SK-N-SH treated with all-trans-retinoic acid at 6 μM for 48 hours (cell line): ENCODE measurements at regions not wholly inside any gene's neighbourhood (a gene's known extent, or its start where the extent isn't known, plus 50 kb on each side); places are given as distances from the start of the nearest gene placed in this dataset.
"Not testable (repeated sequence)": the region's sequence is repeated elsewhere in the genome, so short reads cannot be mapped to it uniquely, and the experiment has no call there.

Source experiments
- ATAC-seq: fragments of 200-7000 bp; cut with Tn5 transposase; 3 replicates; pipeline ENCODE4 v1.9.1; 2020; ENCODE audit warnings: mild to moderate bottlenecking, moderate library complexity
- ARNTL ChIP-seq: fragments of 450-650 bp; formaldehyde crosslinking; IDR thresholded peaks from 2 replicates; pipeline ENCODE4 v1.5.0; 2020; ENCODE audit warnings: low read depth, mild to moderate bottlenecking, moderate library complexity, borderline replicate concordance
- ESRRG ChIP-seq: fragments of 250-450 bp; sonication (Bioruptor Pico); IDR thresholded peaks from 2 replicates; pipeline ENCODE4 v1.6.1; 2021; ENCODE audit warnings: mild to moderate bottlenecking
- GLIS3 ChIP-seq: fragments of 250-450 bp; sonication (Bioruptor Pico); IDR thresholded peaks from 2 replicates; pipeline ENCODE4 v1.5.0; 2020; ENCODE audit warnings: mild to moderate bottlenecking, moderate library complexity
- ISL1 ChIP-seq: fragments of 250-450 bp; sonication (Bioruptor Pico); IDR thresholded peaks from 2 replicates; pipeline ENCODE4 v2.1.2; 2022; ENCODE audit warnings: mild to moderate bottlenecking, moderate library complexity
- OSR1 ChIP-seq: fragments of 250-450 bp; sonication (Bioruptor Pico); IDR thresholded peaks from 2 replicates; pipeline ENCODE4 v1.8.0; 2022; ENCODE audit warnings: moderate library complexity, mild to moderate bottlenecking, inconsistent platforms
- POU6F1 ChIP-seq: fragments of 250-450 bp; sonication (Bioruptor Pico); IDR thresholded peaks from 2 replicates; pipeline ENCODE4 v1.8.0; 2021; ENCODE audit warnings: low read depth, mild to moderate bottlenecking, moderate library complexity, borderline replicate concordance
- RARB ChIP-seq: fragments of 250-450 bp; sonication (Bioruptor Pico); IDR thresholded peaks from 2 replicates; pipeline ENCODE4 v1.8.0; 2021; ENCODE audit warnings: mild to moderate bottlenecking, moderate library complexity
- SNAI2 ChIP-seq: fragments of 250-450 bp; sonication (Bioruptor Pico); IDR thresholded peaks from 2 replicates; pipeline ENCODE4 v1.5.0; 2020; ENCODE audit warnings: mild to moderate bottlenecking, moderate library complexity
- TOX ChIP-seq: fragments of 250-450 bp; sonication (Bioruptor Pico); IDR thresholded peaks from 2 replicates; pipeline ENCODE4 v1.8.0; 2021; ENCODE audit warnings: mild to moderate bottlenecking, moderate library complexity, borderline replicate concordance
- ZC3H10 ChIP-seq: fragments of 250-450 bp; sonication (Bioruptor Pico); IDR thresholded peaks from 2 replicates; pipeline ENCODE4 v1.5.1; 2021; ENCODE audit warnings: mild to moderate bottlenecking, moderate library complexity
- ZFP3 ChIP-seq: fragments of 250-450 bp; sonication (Bioruptor Pico); IDR thresholded peaks from 2 replicates; pipeline ENCODE4 v1.5.0; 2020; ENCODE audit warnings: mild to moderate bottlenecking, moderate library complexity
- ZFP30 ChIP-seq: fragments of 450-650 bp; formaldehyde crosslinking; IDR thresholded peaks from 2 replicates; pipeline ENCODE4 v1.5.0; 2022; ENCODE audit warnings: mild to moderate bottlenecking, moderate library complexity
- ZNF565 ChIP-seq: fragments of 450-650 bp; formaldehyde crosslinking; conservative IDR thresholded peaks from 2 replicates; pipeline ENCODE4 v1.5.0; 2020; ENCODE audit warnings: low read depth, mild to moderate bottlenecking, moderate library complexity
- ZNF8 ChIP-seq: fragments of 450-650 bp; formaldehyde crosslinking; IDR thresholded peaks from 2 replicates; pipeline ENCODE4 v1.5.0; 2020; ENCODE audit warnings: mild to moderate bottlenecking, moderate library complexity
- TF ChIP-seq, protein P1 (sequence below): fragments of 250-450 bp; sonication (Bioruptor Pico); IDR thresholded peaks from 2 replicates; pipeline ENCODE4 v1.5.1; 2021; ENCODE audit warnings: mild to moderate bottlenecking, moderate library complexity
- TF ChIP-seq, protein P2 (sequence below): fragments of 250-450 bp; sonication (Bioruptor Pico); IDR thresholded peaks from 2 replicates; pipeline ENCODE4 v1.5.0; 2020; ENCODE audit warnings: mild to moderate bottlenecking, moderate library complexity
- TF ChIP-seq, protein P3 (sequence below): fragments of 250-450 bp; sonication (Bioruptor Pico); IDR thresholded peaks from 2 replicates; pipeline ENCODE4 v1.8.0; 2020; ENCODE audit warnings: mild to moderate bottlenecking, moderate library complexity, borderline replicate concordance

DNA sequence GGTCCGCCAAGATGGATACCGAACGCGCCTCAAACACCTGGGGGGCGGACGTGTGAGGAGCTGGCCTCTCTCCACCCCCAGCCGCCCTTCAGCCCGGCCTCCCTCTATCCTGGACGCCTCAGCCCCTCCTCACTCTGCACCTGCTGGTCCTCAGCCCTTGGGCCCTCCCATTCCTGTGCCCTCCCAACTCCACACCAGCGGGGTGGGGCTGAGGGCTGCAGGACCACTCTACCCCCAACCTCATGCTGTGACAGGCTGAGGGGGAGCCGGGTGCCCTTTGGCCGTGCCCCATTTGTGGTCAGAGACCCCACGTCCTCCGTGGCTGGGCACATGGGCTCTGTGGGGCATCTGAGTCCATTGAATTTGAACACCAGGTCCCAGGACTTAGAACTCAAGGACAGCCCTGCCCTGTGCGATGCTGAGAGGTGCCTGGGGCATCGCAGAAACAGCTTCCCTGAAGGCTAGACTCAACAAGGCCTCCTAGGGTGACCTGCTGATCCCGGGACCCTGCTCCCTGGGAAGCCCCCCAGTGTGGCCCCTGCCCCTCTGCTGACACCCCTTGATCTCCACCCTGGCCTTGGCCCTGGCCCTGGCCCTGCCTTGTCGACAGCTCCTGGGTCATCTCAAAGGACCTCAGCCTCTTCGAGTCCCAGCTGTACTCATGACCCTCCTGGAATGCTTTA is 82.0 kb upstream of the SFSWAP start:
- no peak for ATAC-seq
- no peak for TF ChIP-seq SNAI2 (CRISPR knock-in tag)
- no peak for TF ChIP-seq POU6F1 (CRISPR knock-in tag)
- TF ChIP-seq ZFP30 (CRISPR knock-in tag) = no peak
- TF ChIP-seq ZFP3 = no peak
- TF ChIP-seq, protein P1, sequence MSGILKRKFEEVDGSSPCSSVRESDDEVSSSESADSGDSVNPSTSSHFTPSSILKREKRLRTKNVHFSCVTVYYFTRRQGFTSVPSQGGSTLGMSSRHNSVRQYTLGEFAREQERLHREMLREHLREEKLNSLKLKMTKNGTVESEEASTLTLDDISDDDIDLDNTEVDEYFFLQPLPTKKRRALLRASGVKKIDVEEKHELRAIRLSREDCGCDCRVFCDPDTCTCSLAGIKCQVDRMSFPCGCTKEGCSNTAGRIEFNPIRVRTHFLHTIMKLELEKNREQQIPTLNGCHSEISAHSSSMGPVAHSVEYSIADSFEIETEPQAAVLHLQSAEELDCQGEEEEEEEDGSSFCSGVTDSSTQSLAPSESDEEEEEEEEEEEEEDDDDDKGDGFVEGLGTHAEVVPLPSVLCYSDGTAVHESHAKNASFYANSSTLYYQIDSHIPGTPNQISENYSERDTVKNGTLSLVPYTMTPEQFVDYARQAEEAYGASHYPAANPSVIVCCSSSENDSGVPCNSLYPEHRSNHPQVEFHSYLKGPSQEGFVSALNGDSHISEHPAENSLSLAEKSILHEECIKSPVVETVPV (CRISPR knock-in tag) = no peak
- TF ChIP-seq GLIS3 (CRISPR knock-in tag) = no peak
- TF ChIP-seq, protein P2, sequence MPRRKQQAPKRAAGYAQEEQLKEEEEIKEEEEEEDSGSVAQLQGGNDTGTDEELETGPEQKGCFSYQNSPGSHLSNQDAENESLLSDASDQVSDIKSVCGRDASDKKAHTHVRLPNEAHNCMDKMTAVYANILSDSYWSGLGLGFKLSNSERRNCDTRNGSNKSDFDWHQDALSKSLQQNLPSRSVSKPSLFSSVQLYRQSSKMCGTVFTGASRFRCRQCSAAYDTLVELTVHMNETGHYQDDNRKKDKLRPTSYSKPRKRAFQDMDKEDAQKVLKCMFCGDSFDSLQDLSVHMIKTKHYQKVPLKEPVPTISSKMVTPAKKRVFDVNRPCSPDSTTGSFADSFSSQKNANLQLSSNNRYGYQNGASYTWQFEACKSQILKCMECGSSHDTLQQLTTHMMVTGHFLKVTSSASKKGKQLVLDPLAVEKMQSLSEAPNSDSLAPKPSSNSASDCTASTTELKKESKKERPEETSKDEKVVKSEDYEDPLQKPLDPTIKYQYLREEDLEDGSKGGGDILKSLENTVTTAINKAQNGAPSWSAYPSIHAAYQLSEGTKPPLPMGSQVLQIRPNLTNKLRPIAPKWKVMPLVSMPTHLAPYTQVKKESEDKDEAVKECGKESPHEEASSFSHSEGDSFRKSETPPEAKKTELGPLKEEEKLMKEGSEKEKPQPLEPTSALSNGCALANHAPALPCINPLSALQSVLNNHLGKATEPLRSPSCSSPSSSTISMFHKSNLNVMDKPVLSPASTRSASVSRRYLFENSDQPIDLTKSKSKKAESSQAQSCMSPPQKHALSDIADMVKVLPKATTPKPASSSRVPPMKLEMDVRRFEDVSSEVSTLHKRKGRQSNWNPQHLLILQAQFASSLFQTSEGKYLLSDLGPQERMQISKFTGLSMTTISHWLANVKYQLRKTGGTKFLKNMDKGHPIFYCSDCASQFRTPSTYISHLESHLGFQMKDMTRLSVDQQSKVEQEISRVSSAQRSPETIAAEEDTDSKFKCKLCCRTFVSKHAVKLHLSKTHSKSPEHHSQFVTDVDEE = no peak
- TF ChIP-seq ZNF565 (CRISPR knock-in tag) = no peak
- TF ChIP-seq, protein P3, sequence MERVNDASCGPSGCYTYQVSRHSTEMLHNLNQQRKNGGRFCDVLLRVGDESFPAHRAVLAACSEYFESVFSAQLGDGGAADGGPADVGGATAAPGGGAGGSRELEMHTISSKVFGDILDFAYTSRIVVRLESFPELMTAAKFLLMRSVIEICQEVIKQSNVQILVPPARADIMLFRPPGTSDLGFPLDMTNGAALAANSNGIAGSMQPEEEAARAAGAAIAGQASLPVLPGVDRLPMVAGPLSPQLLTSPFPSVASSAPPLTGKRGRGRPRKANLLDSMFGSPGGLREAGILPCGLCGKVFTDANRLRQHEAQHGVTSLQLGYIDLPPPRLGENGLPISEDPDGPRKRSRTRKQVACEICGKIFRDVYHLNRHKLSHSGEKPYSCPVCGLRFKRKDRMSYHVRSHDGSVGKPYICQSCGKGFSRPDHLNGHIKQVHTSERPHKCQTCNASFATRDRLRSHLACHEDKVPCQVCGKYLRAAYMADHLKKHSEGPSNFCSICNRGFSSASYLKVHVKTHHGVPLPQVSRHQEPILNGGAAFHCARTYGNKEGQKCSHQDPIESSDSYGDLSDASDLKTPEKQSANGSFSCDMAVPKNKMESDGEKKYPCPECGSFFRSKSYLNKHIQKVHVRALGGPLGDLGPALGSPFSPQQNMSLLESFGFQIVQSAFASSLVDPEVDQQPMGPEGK (CRISPR knock-in tag) = no peak
- no peak for TF ChIP-seq ZC3H10 (CRISPR knock-in tag)
- no peak for TF ChIP-seq ZNF8 (CRISPR knock-in tag)
- TF ChIP-seq ARNTL (CRISPR knock-in tag) = no peak
- no peak for TF ChIP-seq ISL1 (CRISPR knock-in tag)
- TF ChIP-seq TOX (CRISPR knock-in tag) = no peak
- TF ChIP-seq OSR1 (CRISPR knock-in tag) = no peak
- TF ChIP-seq ESRRG (CRISPR knock-in tag) = no peak
- TF ChIP-seq RARB = no peak

GRCh38 chr12:131631230-131631629 is 79.7 kb upstream of the SFSWAP start:
- no peak for TF ChIP-seq POU6F1 (CRISPR knock-in tag)
- ATAC-seq = no peak

GRCh38 chr12:131631889-131632651 is 78.8 kb upstream of the SFSWAP start:
- ATAC-seq = not testable (repeated sequence)

DNA sequence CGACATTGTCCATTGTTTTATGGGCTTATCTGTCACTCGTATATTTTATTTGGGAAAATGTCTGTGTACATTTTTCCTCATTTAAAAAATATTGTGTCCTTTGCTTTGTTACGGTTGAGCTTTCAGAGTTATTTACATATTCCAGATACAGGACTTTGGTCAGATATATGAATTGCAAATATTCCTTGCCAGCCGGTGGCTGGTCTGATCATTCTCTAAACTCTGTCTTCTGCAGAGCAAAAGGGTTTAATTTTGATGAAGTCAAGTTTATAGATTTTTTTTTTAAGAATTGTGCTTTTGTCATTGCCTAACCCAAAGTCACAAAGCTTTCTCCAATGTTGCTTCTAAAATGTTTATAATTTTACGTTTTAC is 78.3 kb upstream of the SFSWAP start:
- not testable (repeated sequence) for ATAC-seq

DNA sequence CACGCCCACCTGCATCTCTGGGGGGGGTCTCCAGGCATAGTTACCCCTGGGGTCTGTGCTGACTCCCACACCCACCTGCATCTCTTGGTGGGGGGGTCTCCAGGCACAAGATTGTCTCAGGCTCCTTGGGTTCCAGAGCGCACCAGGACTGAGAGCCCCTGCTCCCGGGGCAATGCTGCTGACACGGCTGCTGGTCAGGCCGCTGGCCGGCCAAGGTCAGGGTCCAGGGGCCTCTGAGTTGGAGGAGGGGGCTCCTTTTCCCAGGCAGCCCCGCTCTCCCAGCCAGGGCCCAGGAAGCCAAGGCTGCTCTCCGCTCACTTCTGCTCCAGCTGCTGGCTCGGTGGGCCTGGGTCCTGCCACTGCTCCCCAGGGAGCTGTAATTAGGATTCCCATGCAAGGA is 77.3 kb upstream of the SFSWAP start:
- ATAC-seq = not testable (repeated sequence)
